Fibroblast of mammary gland (primary cell): ENCODE measurements at regions not wholly inside any gene's neighbourhood (a gene's known extent, or its start where the extent isn't known, plus 50 kb on each side); places are given as distances from the start of the nearest gene placed in this dataset.

Source experiments
- DNase-seq: peaks from one replicate; pipeline ENCODE4 v3.0.0-alpha.2; 2010; ENCODE audit warnings: low read depth
- H3K4me3 ChIP-seq: 2 replicates; pipeline ENCODE4 v1.5.1; 2011; ENCODE audit warnings: low read depth, mild to moderate bottlenecking, low read length, moderate library complexity; ENCODE audit not compliant: control insufficient read depth
- TF ChIP-seq, protein P1 (sequence below): conservative IDR thresholded peaks from 2 replicates; pipeline ENCODE4 v1.5.1; 2011; ENCODE audit warnings: low read depth, low read length, inconsistent platforms; ENCODE audit not compliant: control insufficient read depth, insufficient read depth

DNA sequence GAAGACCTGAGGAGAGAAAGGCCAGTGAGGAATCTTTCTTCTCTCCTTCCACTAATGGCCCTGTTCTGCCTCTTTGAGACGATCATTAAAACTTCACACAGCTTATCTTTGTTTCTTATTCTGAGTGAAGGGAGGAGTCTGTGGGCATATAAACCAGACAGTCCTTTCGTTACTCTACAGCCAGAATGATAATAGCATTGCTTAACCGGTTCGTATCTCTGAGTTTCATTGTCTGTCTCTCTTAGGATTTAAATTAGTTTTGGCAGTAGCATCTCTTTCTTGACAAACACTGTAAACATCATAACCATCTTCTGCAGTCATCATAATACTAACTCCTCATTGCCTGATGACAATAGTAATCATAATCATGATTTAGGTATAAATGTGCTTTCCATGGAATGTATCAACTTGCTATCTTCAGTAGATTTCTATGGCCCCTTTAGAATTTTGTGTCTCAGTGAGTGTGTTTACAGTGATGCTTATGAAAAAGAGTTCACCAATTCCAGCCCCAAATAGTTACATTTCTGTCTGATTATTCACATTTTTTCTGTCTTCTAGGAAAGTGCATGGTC lies 618.8 kb upstream of the KLF4 start:
- H3K4me3 ChIP-seq = no peak overlapping the region
- no peak for DNase-seq
- TF ChIP-seq, protein P1, sequence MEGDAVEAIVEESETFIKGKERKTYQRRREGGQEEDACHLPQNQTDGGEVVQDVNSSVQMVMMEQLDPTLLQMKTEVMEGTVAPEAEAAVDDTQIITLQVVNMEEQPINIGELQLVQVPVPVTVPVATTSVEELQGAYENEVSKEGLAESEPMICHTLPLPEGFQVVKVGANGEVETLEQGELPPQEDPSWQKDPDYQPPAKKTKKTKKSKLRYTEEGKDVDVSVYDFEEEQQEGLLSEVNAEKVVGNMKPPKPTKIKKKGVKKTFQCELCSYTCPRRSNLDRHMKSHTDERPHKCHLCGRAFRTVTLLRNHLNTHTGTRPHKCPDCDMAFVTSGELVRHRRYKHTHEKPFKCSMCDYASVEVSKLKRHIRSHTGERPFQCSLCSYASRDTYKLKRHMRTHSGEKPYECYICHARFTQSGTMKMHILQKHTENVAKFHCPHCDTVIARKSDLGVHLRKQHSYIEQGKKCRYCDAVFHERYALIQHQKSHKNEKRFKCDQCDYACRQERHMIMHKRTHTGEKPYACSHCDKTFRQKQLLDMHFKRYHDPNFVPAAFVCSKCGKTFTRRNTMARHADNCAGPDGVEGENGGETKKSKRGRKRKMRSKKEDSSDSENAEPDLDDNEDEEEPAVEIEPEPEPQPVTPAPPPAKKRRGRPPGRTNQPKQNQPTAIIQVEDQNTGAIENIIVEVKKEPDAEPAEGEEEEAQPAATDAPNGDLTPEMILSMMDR = no peak

DNA sequence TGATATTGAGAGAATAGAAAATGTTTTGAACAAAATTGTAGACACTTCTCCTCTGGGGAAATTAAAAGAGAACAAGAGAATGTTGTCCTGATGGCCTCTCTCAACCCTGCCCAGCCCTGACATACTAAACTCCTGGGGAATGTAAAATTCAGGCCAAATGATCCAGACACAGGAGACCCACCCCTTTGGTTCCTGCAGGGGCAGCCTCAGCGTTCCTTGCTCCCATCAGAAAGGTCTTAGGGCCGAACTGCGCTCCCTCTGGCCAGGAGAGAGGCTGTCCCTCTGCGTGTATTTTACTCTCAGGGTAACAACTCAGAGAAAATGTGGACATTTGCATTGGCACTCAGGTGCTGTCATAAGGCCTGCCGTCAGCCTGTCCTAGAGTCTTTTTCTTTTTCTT lies 616.3 kb upstream of the KLF4 start:
- TF ChIP-seq, protein P1 = no peak
- no peak overlapping the region for H3K4me3 ChIP-seq
- DNase-seq = no peak

DNA sequence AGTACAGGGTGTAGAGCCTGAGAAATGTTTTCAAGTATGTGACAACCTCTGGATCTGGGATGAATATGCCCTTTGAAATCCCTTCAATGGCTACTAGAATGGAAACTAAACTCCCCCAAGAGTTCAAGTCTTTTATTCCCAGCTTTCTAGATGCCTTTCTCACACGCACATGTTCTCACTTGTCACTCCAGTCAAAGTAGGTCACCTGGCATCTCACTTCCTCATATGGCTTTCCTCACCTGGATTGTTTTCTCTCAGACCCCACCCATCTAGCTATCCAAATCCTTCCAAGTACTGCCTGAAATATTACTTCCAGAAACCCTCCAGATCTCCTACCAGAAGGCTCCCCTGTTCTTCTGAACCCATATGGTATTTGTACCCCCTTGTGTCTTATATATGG lies 615.4 kb upstream of the KLF4 start:
- no peak overlapping the region for H3K4me3 ChIP-seq
- no peak for DNase-seq
- TF ChIP-seq, protein P1 = no peak

DNA sequence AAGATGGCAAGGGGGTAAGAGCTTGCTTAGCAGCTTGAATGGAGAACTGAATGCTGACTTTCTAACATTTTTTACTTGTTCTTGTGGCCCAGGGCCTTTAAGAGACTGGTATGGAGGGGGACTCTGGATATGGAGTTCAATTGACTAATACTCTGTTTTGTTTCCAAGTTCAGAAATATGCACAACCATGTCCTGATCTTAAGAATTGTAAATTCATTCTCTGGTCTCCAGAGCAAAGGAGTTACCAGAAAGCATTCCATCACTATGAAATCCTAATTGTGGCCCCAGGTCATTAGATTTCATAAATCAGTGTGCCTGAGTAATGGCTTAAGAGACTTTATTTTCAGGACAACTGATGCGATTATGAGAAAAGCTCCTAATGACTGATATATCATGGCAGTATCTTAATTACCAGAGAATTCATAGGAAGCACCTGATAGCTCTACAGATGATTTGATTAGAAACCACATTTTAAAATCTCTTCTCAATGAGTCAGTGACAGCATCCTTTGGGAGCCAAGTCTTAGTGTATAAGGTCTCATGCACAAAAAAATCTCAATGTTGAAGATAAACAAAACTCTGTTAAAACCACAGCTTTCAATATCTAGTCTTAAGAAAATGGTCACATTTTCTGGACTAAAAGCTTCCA lies 613.6 kb upstream of the KLF4 start:
- peak; percentile 28 for DNase-seq
- TF ChIP-seq, protein P1 = no peak
- H3K4me3 ChIP-seq = no peak overlapping the region

DNA sequence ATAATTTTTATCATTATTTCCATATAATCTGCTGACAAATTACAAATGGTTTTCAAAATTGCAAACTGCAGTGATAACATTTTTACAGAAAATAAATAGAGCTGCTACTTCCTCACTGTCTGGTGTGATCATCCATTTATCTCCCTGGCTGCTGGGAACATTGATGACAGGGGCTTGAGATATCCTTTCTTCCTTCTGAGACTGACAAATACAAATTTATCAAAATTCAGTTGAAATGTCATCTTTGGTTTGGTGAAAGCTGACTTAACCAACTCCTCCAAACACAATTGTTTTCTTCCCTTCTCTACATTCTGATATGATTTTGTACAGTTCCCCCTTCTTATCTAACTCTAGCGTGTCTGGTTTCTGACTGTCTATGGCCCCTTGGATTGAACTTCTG lies 611.8 kb upstream of the KLF4 start:
- TF ChIP-seq, protein P1 = no peak
- no peak overlapping the region for H3K4me3 ChIP-seq
- no peak for DNase-seq

DNA sequence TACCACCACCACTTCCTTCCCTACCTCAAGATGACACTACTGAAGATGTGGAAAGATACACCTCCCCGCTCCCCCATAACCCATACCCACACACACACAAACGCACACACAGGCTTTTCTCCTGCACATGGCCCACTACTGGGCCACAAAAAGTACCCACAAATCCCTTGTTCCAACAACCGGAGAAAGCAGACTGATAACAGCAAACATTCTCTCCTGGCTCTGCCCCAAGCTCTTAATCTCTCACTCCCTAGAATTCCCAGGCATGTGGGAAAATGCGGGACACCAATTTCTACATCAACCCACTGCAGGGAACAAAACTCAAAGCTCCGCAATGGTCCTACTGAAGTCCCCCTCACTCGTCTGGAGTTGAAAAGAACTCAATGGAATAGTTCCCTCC lies 611.0 kb upstream of the KLF4 start:
- no peak for DNase-seq
- H3K4me3 ChIP-seq = no peak overlapping the region
- TF ChIP-seq, protein P1 = no peak
